NB4 (cell line): ENCODE measurements at regions not wholly inside any gene's neighbourhood (a gene's known extent, or its start where the extent isn't known, plus 50 kb on each side); places are given as distances from the start of the nearest gene placed in this dataset.

Experiments
- MYC ChIP-seq: IDR thresholded peaks from 2 replicates; pipeline ENCODE4 v1.6.1; 2011; ENCODE audit warnings: low read depth, low read length
- POLR2A ChIP-seq: IDR thresholded peaks from 2 replicates; pipeline ENCODE4 v1.6.1; 2011; ENCODE audit warnings: mild to moderate bottlenecking; ENCODE audit not compliant: insufficient read length; ENCODE audit errors: extremely low read depth
- TF ChIP-seq, protein P1 (sequence below): IDR thresholded peaks from one replicate; pipeline ENCODE4 v1.5.1; 2012; ENCODE audit warnings: low read depth, low read length

- TF ChIP-seq POLR2A: no peak
- TF ChIP-seq, protein P1, sequence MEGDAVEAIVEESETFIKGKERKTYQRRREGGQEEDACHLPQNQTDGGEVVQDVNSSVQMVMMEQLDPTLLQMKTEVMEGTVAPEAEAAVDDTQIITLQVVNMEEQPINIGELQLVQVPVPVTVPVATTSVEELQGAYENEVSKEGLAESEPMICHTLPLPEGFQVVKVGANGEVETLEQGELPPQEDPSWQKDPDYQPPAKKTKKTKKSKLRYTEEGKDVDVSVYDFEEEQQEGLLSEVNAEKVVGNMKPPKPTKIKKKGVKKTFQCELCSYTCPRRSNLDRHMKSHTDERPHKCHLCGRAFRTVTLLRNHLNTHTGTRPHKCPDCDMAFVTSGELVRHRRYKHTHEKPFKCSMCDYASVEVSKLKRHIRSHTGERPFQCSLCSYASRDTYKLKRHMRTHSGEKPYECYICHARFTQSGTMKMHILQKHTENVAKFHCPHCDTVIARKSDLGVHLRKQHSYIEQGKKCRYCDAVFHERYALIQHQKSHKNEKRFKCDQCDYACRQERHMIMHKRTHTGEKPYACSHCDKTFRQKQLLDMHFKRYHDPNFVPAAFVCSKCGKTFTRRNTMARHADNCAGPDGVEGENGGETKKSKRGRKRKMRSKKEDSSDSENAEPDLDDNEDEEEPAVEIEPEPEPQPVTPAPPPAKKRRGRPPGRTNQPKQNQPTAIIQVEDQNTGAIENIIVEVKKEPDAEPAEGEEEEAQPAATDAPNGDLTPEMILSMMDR: no peak
- TF ChIP-seq MYC: no peak
Measured at GRCh38 chr5:67752357-67752708, 463.2 kb upstream of the PIK3R1 start.
